ENCODE measurements at regions not wholly inside any gene's neighbourhood (a gene's known extent, or its start where the extent isn't known, plus 50 kb on each side); places are given as distances from the start of the nearest gene placed in this dataset.

GRCh38 chr5:34556509-34556782, 99.7 kb upstream of the RAI14 start:
- TF ChIP-seq, protein P1, sequence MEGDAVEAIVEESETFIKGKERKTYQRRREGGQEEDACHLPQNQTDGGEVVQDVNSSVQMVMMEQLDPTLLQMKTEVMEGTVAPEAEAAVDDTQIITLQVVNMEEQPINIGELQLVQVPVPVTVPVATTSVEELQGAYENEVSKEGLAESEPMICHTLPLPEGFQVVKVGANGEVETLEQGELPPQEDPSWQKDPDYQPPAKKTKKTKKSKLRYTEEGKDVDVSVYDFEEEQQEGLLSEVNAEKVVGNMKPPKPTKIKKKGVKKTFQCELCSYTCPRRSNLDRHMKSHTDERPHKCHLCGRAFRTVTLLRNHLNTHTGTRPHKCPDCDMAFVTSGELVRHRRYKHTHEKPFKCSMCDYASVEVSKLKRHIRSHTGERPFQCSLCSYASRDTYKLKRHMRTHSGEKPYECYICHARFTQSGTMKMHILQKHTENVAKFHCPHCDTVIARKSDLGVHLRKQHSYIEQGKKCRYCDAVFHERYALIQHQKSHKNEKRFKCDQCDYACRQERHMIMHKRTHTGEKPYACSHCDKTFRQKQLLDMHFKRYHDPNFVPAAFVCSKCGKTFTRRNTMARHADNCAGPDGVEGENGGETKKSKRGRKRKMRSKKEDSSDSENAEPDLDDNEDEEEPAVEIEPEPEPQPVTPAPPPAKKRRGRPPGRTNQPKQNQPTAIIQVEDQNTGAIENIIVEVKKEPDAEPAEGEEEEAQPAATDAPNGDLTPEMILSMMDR (IDR thresholded peaks at IDR 0.05; ENCODE audit: low read depth, low read length), result no peak
- no peak for TF ChIP-seq EZH2phosphoT487 (IDR thresholded peaks at IDR 0.05; ENCODE audit: low read depth)

Data from OCI-LY3 (cell line).